ENCODE measurements at regions not wholly inside any gene's neighbourhood (a gene's known extent, or its start where the extent isn't known, plus 50 kb on each side); places are given as distances from the start of the nearest gene placed in this dataset.

DNA sequence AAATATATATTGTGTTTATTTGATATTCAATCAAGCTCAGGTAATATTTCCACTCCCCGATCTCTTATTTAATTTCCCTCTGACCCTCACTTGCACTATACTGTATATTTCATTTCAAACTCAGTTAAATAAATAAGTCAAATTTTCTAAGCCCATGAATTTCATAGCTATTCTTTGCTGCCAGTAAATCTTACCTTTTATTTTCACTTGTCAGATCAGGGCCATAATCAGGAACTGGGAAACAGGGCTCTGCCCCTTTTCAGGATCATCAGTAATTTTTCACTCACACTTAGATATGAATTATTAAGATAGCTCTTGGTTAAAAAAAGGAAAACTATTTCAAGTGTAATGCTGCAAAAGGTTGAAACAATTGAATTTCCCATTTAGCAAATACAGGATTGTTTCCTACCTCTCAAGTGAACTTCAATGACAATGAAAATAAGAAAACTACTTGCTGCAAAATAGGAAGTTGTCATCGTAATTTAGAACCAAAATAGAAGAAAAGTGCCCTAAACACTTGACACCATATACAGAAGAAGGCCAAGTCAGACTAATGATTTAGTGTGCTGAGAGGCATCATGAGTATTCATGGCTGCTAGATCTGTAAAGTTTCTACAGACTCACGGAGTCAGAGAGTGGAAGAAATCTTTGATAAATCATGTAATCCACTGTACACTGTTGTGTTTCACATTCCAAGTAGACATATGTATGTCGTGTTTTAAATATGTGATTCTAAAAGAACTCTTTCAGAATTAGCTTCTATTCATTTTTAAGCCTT, 316.8 kb upstream of the CNTN5 start:
- TF ChIP-seq, protein P1, sequence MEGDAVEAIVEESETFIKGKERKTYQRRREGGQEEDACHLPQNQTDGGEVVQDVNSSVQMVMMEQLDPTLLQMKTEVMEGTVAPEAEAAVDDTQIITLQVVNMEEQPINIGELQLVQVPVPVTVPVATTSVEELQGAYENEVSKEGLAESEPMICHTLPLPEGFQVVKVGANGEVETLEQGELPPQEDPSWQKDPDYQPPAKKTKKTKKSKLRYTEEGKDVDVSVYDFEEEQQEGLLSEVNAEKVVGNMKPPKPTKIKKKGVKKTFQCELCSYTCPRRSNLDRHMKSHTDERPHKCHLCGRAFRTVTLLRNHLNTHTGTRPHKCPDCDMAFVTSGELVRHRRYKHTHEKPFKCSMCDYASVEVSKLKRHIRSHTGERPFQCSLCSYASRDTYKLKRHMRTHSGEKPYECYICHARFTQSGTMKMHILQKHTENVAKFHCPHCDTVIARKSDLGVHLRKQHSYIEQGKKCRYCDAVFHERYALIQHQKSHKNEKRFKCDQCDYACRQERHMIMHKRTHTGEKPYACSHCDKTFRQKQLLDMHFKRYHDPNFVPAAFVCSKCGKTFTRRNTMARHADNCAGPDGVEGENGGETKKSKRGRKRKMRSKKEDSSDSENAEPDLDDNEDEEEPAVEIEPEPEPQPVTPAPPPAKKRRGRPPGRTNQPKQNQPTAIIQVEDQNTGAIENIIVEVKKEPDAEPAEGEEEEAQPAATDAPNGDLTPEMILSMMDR (IDR thresholded peaks at IDR 0.05): no peak
- ATAC-seq (no peak), DNase-seq (no peak)
- H3K36me3 ChIP-seq: no peaks in the 10 kb centered on the region
- intact Hi-C loops (cut with DNase I): no loop called here
- H3K4me1 ChIP-seq: no peaks in the 10 kb centered on the region
- H3K9me3 ChIP-seq: peaks cover 4% of the 10 kb centered on the region
- no peak overlapping the region for H3K27ac ChIP-seq
- no peaks in the 10 kb centered on the region for H3K27me3 ChIP-seq
- H3K4me3 ChIP-seq: no peak overlapping the region

DNA sequence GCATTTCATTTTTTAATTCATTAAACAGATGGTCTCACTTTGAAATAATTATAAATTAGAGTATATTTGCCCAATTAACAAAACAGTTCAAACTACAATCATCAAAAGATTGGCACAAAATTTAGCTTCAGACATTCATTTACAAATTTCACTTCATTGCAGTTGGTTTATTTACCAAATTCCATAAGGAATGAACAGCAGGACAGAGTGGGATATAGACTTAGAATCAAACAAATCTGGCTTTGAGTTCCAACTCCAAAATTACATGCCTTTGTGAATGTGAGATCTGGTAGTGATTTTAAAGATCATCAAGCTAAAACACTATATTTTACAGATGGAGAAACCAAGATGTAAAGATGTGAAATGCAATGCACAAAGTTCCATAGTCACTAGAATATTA, 310.7 kb upstream of the CNTN5 start:
- TF ChIP-seq, protein P1 (IDR thresholded peaks at IDR 0.05): no peak
- H3K4me1 ChIP-seq: no peaks in the 10 kb centered on the region
- no peak for DNase-seq
- no peak overlapping the region for H3K4me3 ChIP-seq
- no peaks in the 10 kb centered on the region for H3K36me3 ChIP-seq
- H3K27me3 ChIP-seq: no peaks in the 10 kb centered on the region
- ATAC-seq: no peak
- H3K27ac ChIP-seq: no peak overlapping the region
- H3K9me3 ChIP-seq: no peaks in the 10 kb centered on the region
- intact Hi-C loops (cut with DNase I): no loop called here

DNA sequence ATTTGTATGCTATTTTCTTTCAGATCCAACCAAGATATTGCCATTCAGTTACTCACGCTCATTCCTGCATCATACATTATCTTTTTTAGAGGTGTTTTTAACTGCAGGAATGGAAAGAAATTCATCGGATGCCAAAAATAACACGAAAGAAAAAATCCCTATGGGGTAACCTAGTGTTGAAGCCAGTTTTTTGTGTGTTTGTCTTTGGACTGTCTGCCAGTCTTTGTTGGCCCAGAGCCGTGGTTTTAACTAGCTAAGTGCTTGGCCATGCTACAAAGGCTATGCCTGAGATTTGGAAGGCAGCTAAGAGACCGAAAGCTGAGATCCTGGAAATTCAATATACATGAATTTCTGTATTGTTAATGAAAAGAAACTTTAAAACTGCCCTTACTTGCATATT, 309.8 kb upstream of the CNTN5 start:
- Histone ChIP-seq H3K4me1 (no peaks in the 10 kb centered on the region), H3K27ac (no peak overlapping the region), H3K36me3 (no peaks in the 10 kb centered on the region), H3K9me3 (no peaks in the 10 kb centered on the region), H3K27me3 (no peaks in the 10 kb centered on the region), H3K4me3 (no peak overlapping the region)
- intact Hi-C loops (cut with DNase I): no loop called here
- DNase-seq: no peak
- TF ChIP-seq, protein P1 (IDR thresholded peaks at IDR 0.05): no peak
- no peak for ATAC-seq

DNA sequence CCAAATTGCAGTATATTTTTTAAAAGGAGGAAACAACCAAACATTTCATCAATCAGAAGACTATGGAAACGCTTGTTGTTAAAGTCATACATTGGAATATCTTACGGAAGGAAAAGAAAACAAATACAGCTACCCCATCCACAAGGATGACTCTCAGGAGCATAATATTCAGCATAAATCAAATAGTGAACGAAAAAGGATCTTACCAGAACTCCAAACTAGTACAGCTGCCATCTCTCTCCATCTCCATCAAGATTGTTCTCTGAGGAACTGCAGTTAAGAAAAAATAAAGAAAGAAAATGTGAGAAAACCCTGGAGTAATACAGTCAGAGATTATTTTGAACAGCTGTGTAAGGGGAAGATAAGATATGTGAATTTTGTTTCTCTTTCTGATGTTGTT, 299.8 kb upstream of the CNTN5 start:
- no peak overlapping the region for H3K27ac ChIP-seq
- intact Hi-C loops (cut with DNase I): no loop called here
- TF ChIP-seq, protein P1 (IDR thresholded peaks at IDR 0.05): no peak
- H3K36me3 ChIP-seq: no peaks in the 10 kb centered on the region
- H3K27me3 ChIP-seq: no peaks in the 10 kb centered on the region
- H3K4me3 ChIP-seq: no peak overlapping the region
- DNase-seq (no peak), ATAC-seq (no peak)
- H3K4me1 ChIP-seq: no peaks in the 10 kb centered on the region
- H3K9me3 ChIP-seq: no peaks in the 10 kb centered on the region

DNA sequence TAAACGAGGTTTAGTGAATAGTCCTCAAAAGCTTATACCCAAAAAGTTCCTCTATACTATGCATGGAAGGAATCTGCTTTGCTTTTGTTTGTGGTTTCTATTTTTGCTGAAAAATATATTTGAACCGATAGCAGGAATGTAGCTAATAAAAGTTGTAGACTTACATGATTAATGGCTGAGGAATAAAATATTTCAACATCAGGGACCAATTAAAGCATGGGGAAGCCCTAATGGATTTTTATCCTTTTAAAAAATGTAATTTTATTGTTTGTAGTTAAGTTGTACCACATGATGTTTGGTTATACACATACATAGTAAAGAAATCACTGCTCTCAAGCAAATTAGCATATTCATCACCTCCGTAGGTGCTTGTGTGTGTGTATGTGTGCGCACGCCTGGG, 295.3 kb upstream of the CNTN5 start:
- TF ChIP-seq, protein P1 (IDR thresholded peaks at IDR 0.05): no peak
- Histone ChIP-seq H3K9me3 (no peaks in the 10 kb centered on the region), H3K36me3 (no peaks in the 10 kb centered on the region), H3K27ac (no peak overlapping the region), H3K27me3 (no peaks in the 10 kb centered on the region), H3K4me3 (no peak overlapping the region), H3K4me1 (no peaks in the 10 kb centered on the region)
- ATAC-seq (no peak), DNase-seq (no peak)
- intact Hi-C loops (cut with DNase I): no loop called here

DNA sequence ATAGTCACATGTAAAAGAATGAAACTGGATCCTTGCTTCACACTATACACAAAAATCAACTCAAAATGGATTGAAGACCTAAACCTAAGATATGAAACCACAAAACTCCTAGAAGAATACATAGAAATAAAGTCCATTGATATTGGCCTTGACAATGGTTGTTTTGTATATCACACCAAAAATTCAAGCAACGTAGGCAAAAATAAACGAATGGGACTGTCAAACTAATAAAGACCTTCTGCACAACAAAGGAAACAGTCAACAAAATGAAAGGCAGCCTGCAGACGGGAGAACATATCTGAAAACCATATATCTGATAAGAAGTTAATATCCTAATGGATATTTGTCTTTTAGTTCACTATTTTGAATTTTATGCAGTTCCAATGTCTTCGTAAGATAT, 292.3 kb upstream of the CNTN5 start:
- no peak overlapping the region for H3K27ac ChIP-seq
- H3K36me3 ChIP-seq: no peaks in the 10 kb centered on the region
- H3K4me1 ChIP-seq: no peaks in the 10 kb centered on the region
- DNase-seq (no peak), ATAC-seq (no peak)
- intact Hi-C loops (cut with DNase I): no loop called here
- H3K9me3 ChIP-seq: no peaks in the 10 kb centered on the region
- TF ChIP-seq, protein P1 (IDR thresholded peaks at IDR 0.05): no peak
- no peak overlapping the region for H3K4me3 ChIP-seq
- no peaks in the 10 kb centered on the region for H3K27me3 ChIP-seq

Data from upper lobe of right lung (tissue), 1 donor.